ENCODE measurements at regions not wholly inside any gene's neighbourhood (a gene's known extent, or its start where the extent isn't known, plus 50 kb on each side); places are given as distances from the start of the nearest gene placed in this dataset.
A peak's percentile ranks its signal among the peaks of the same experiment; 100 is the strongest.

GRCh38 chr2:196528486-196529223, 110.9 kb upstream of the CCDC150 start:
- no peak for DNase-seq (ENCODE audit: low read depth, low spot score)

- DNase-seq (ENCODE audit: low read depth, low spot score) = no peak
Measured at GRCh38 chr2:196530910-196531309, 108.6 kb upstream of the CCDC150 start.

- no peak for DNase-seq (ENCODE audit: low read depth, low spot score)
Measured at GRCh38 chr2:196533772-196534397, 105.6 kb upstream of the CCDC150 start.

- DNase-seq (ENCODE audit: low read depth, low spot score) = no peak
Measured at GRCh38 chr2:196534495-196534894, 105.0 kb upstream of the CCDC150 start.

- no peak for DNase-seq (ENCODE audit: low read depth, low spot score)
Measured at GRCh38 chr2:196535061-196535460, 104.5 kb upstream of the CCDC150 start.

- no peak for DNase-seq (ENCODE audit: low read depth, low spot score)
Measured at GRCh38 chr2:196535742-196536141, 103.8 kb upstream of the CCDC150 start.

GRCh38 chr2:196537311-196537710, 102.2 kb upstream of the CCDC150 start:
- DNase-seq (ENCODE audit: low read depth, low spot score) = peak; percentile 35

GRCh38 chr2:196538189-196538588, 101.3 kb upstream of the CCDC150 start:
- DNase-seq (ENCODE audit: low read depth, low spot score) = no peak

GRCh38 chr2:196538646-196539045, 100.9 kb upstream of the CCDC150 start:
- DNase-seq (ENCODE audit: low read depth, low spot score) = no peak

GRCh38 chr2:196544906-196545433, 94.5 kb upstream of the CCDC150 start:
- DNase-seq (ENCODE audit: low read depth, low spot score) = no peak

- DNase-seq (ENCODE audit: low read depth, low spot score) = no peak
Measured at GRCh38 chr2:196546151-196546919, 93.2 kb upstream of the CCDC150 start.

- no peak for DNase-seq (ENCODE audit: low read depth, low spot score)
Measured at GRCh38 chr2:196549052-196549451, 90.5 kb upstream of the CCDC150 start.

- DNase-seq (ENCODE audit: low read depth, low spot score) = no peak
Measured at GRCh38 chr2:196551014-196551413, 88.5 kb upstream of the CCDC150 start.

GRCh38 chr2:196555161-196555560, 84.4 kb upstream of the CCDC150 start:
- no peak for DNase-seq (ENCODE audit: low read depth, low spot score)

GRCh38 chr2:196555726-196556125, 83.8 kb upstream of the CCDC150 start:
- DNase-seq (ENCODE audit: low read depth, low spot score) = no peak

- DNase-seq (ENCODE audit: low read depth, low spot score) = no peak
Measured at GRCh38 chr2:196558497-196558896, 81.0 kb upstream of the CCDC150 start.

GRCh38 chr2:196563876-196564275, 75.6 kb upstream of the CCDC150 start:
- DNase-seq (ENCODE audit: low read depth, low spot score) = no peak

GRCh38 chr2:196565106-196565765, 74.3 kb upstream of the CCDC150 start:
- no peak for DNase-seq (ENCODE audit: low read depth, low spot score)

- DNase-seq (ENCODE audit: low read depth, low spot score) = no peak
Measured at GRCh38 chr2:196565982-196566381, 73.5 kb upstream of the CCDC150 start.

GRCh38 chr2:196566961-196567666, 72.4 kb upstream of the CCDC150 start:
- no peak for DNase-seq (ENCODE audit: low read depth, low spot score)

GRCh38 chr2:196568506-196568905, 71.0 kb upstream of the CCDC150 start:
- DNase-seq (ENCODE audit: low read depth, low spot score) = no peak

Data from ELF-1 (cell line).